SK-N-SH (cell line): ENCODE measurements at regions not wholly inside any gene's neighbourhood (a gene's known extent, or its start where the extent isn't known, plus 50 kb on each side); places are given as distances from the start of the nearest gene placed in this dataset.

Experiments
- CTCF ChIA-PET: fragments of 300-600, 350-600 bp; formaldehyde crosslinking; extraction: SDS; loops from one replicate; lab custom pipeline; 2021; lab: Yijun Ruan, JAX
- POLR2A ChIA-PET: fragments of 350-600 bp; sonication (Branson Sonifier 250); formaldehyde crosslinking; extraction: SDS; loops from one replicate; lab custom pipeline; 2020; ENCODE audit warnings: antibody characterized with exemption, inconsistent platforms; lab: Yijun Ruan, JAX
- DNase-seq: peaks from one replicate; pipeline ENCODE4 v3.0.0; 2012
- H2AFZ ChIP-seq: fragments of 200-600 bp; sonication (generic); 2 replicates; pipeline ENCODE4 v1.8.1; 2016; ENCODE audit warnings: antibody characterized with exemption, mild to moderate bottlenecking, low read depth
- H3F3A ChIP-seq: fragments of 200-600 bp; sonication (generic); replicated peaks from 2 replicates; pipeline ENCODE3; 2016; ENCODE audit warnings: antibody characterized with exemption, mild to moderate bottlenecking; ENCODE audit not compliant: insufficient read depth
- H3K27ac ChIP-seq, 2 experiments: fragments of 200-500 bp in 1 of 2; fragments of 200-600 bp in 1 of 2; sonication (Bioruptor generic) in 1 of 2; sonication (generic), shearing (Covaris generic) in 1 of 2; 2 replicates each; pipeline versions ENCODE4 v1.5.1 to v1.6.1; 2014 to 2016; ENCODE audit warnings: low read depth in 2 of 2, inconsistent platforms in 1 of 2, low read length in 1 of 2, mild to moderate bottlenecking in 1 of 2, mixed read lengths in 1 of 2
- H3K27me3 ChIP-seq: fragments of 200-600 bp; sonication (generic), shearing (Covaris generic); 2 replicates; pipeline ENCODE4 v1.6.1; 2016; ENCODE audit warnings: mixed run types; ENCODE audit not compliant: insufficient read depth
- H3K36me3 ChIP-seq, 2 experiments: fragments of 200-500 bp in 1 of 2; fragments of 200-600 bp in 1 of 2; sonication (Bioruptor generic) in 1 of 2; sonication (generic) in 1 of 2; replicated peaks in 1 of 2; 2 replicates each; pipeline versions ENCODE3 to v1.5.1; 2014 to 2016; ENCODE audit warnings: low read length in 1 of 2, mild to moderate bottlenecking in 1 of 2; ENCODE audit not compliant: insufficient read depth in 2 of 2, control insufficient read depth in 1 of 2
- H3K4me1 ChIP-seq, 2 experiments: fragments of 200-500 bp in 1 of 2; fragments of 200-600 bp in 1 of 2; sonication (Bioruptor generic) in 1 of 2; sonication (generic), shearing (Covaris generic) in 1 of 2; 2 replicates each; pipeline versions ENCODE4 v1.5.1 to v1.6.1; 2014 to 2016; ENCODE audit warnings: low read depth in 1 of 2, low read length in 1 of 2, mixed run types in 1 of 2; ENCODE audit not compliant: insufficient read depth in 2 of 2, control insufficient read depth in 1 of 2
- H3K4me2 ChIP-seq: fragments of 200-600 bp; sonication (generic), shearing (Covaris generic); 2 replicates; pipeline ENCODE4 v1.6.1; 2017; ENCODE audit warnings: mixed run types
- H3K4me3 ChIP-seq, 2 experiments: fragments of 200-500 bp in 1 of 2; fragments of 200-600 bp in 1 of 2; sonication (Bioruptor generic) in 1 of 2; sonication (generic), shearing (Covaris generic) in 1 of 2; 2 replicates each; pipeline versions ENCODE4 v1.5.1 to v1.8.1; 2014 to 2016; ENCODE audit warnings: low read depth in 2 of 2, inconsistent platforms in 1 of 2, low read length in 1 of 2, mild to moderate bottlenecking in 1 of 2, mixed read lengths in 1 of 2, moderate library complexity in 1 of 2
- H3K79me2 ChIP-seq: fragments of 200-600 bp; sonication (generic); 2 replicates; pipeline ENCODE4 v1.8.1; 2017; ENCODE audit warnings: mild to moderate bottlenecking; ENCODE audit not compliant: insufficient read depth
- H3K9ac ChIP-seq: fragments of 200-600 bp; sonication (generic); 2 replicates; pipeline ENCODE4 v1.6.1; 2017; ENCODE audit warnings: mixed run types
- H3K9me2 ChIP-seq: fragments of 200-600 bp; sonication (generic); 2 replicates; pipeline ENCODE4 v1.6.1; 2017; ENCODE audit warnings: mixed run types
- H3K9me3 ChIP-seq: fragments of 200-600 bp; sonication (generic); 2 replicates; pipeline ENCODE4 v1.6.1; 2017; ENCODE audit warnings: mixed run types, mild to moderate bottlenecking, moderate library complexity
- H4K20me1 ChIP-seq: fragments of 200-600 bp; sonication (generic); 2 replicates; pipeline ENCODE4 v1.6.1; 2017; ENCODE audit warnings: mild to moderate bottlenecking, mixed run types; ENCODE audit not compliant: insufficient read depth
- FOXJ3 ChIP-seq: sonication (generic); formaldehyde crosslinking; IDR thresholded peaks from 2 replicates; pipeline ENCODE4 v1.5.1; 2020; ENCODE audit warnings: mild to moderate bottlenecking, missing genetic modification reagents
- GATA2 ChIP-seq: sonication (generic); formaldehyde crosslinking; IDR thresholded peaks from 2 replicates; pipeline ENCODE4 v1.5.0; 2020; ENCODE audit warnings: mild to moderate bottlenecking, missing genetic modification reagents
- JUND ChIP-seq: IDR thresholded peaks from 2 replicates; pipeline ENCODE4 v1.4.0; 2012
- MEF2A ChIP-seq: IDR thresholded peaks from 2 replicates; pipeline ENCODE4 v1.4.0; 2012; ENCODE audit warnings: low read depth, borderline replicate concordance
- NRF1 ChIP-seq: IDR thresholded peaks from 2 replicates; pipeline ENCODE4 v1.6.1; 2012; ENCODE audit warnings: low read depth, mild to moderate bottlenecking, low read length
- POLR2AphosphoS5 ChIP-seq: IDR thresholded peaks from 2 replicates; pipeline ENCODE4 v1.6.1; 2012; ENCODE audit warnings: low read depth, low read length
- RCOR1 ChIP-seq: fragments of 150-350 bp; IDR thresholded peaks from 2 replicates; pipeline ENCODE4 v1.6.1; 2017; ENCODE audit warnings: antibody characterized with exemption, low read length
- RFX5 ChIP-seq: IDR thresholded peaks from 2 replicates; pipeline ENCODE4 v1.6.1; 2012; ENCODE audit warnings: mild to moderate bottlenecking, improper control_type of control experiment, low read length
- RXRA ChIP-seq: IDR thresholded peaks from 2 replicates; pipeline ENCODE4 v1.4.0; 2012; ENCODE audit warnings: low read depth, mild to moderate bottlenecking, borderline replicate concordance
- SIN3A ChIP-seq: IDR thresholded peaks from 2 replicates; pipeline ENCODE4 v1.6.1; 2012; ENCODE audit warnings: low read depth, mild to moderate bottlenecking, low read length, moderate library complexity, borderline replicate concordance
- TAF1 ChIP-seq: IDR thresholded peaks from 2 replicates; pipeline ENCODE4 v1.6.1; 2012; ENCODE audit warnings: low read depth, mild to moderate bottlenecking, low read length, moderate library complexity, borderline replicate concordance
- TCF12 ChIP-seq: IDR thresholded peaks from 2 replicates; pipeline ENCODE4 v1.4.0; 2012
- TEAD4 ChIP-seq: IDR thresholded peaks from 2 replicates; pipeline ENCODE4 v1.4.0; 2012; ENCODE audit warnings: mild to moderate bottlenecking, borderline replicate concordance; ENCODE audit not compliant: insufficient read depth
- YY1 ChIP-seq: IDR thresholded peaks from 2 replicates; pipeline ENCODE4 v1.4.0; 2012; ENCODE audit warnings: low read depth, mild to moderate bottlenecking
- WGBS: methylation state at CpG from one replicate; pipeline ENCODE4 v1.1.6; 2017; ENCODE audit warnings: low lambda C conversion rate; 5-methylcytosine and 5-hydroxymethylcytosine counted together
- TF ChIP-seq, protein P1 (sequence below): fragments of 150-350 bp; IDR thresholded peaks from 2 replicates; pipeline ENCODE4 v1.6.1; 2017; ENCODE audit warnings: antibody characterized with exemption, low read length, low read depth, borderline replicate concordance
- TF ChIP-seq, protein P2 (sequence below): fragments of 150-350 bp; IDR thresholded peaks from 2 replicates; pipeline ENCODE4 v1.6.1; 2016; ENCODE audit warnings: mild to moderate bottlenecking, low read depth, low read length
- TF ChIP-seq, protein P3 (sequence below): IDR thresholded peaks from 2 replicates; pipeline ENCODE4 v1.4.0; 2012; ENCODE audit warnings: low read depth, borderline replicate concordance
- TF ChIP-seq, protein P4 (sequence below): IDR thresholded peaks from 2 replicates; pipeline ENCODE4 v1.4.0; 2012; ENCODE audit warnings: low read depth
- TF ChIP-seq, protein P5 (sequence below): fragments of 200-600 bp; sonication (generic); IDR thresholded peaks from 2 replicates; pipeline ENCODE4 v1.6.1; 2017; ENCODE audit warnings: antibody characterized with exemption, mild to moderate bottlenecking, moderate library complexity

DNA sequence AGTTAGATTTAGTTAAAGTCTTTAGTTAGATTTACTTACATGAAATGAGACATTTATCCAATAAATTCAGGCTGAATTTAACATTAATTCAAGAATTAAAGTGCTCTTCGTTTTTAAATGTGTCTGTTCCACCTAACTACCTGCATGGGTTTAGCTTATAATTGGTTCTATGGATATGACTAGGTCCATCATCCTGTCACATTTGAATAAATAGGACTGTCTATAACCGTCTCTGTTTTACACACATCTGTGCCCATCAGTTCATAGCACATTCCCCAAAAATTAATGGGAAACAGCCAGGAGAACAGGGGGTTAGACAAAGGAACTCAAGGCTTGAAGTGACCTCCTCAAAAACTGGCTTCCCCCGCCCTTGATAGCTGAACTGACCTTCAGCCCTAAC is 219.6 kb downstream of the MRPL39 start:
- 71% methylated on average over 3 of the region's 3 CpGs for WGBS
- no peak for DNase-seq
- CTCF ChIA-PET, result no interaction called here
- Histone ChIP-seq H3K79me2 (no peaks in the 10 kb centered on the region), H3K9ac (no peak overlapping the region), H3F3A (no peaks in the 10 kb centered on the region), H3K27me3 (no peaks in the 10 kb centered on the region)
- TF ChIP-seq, protein P1, sequence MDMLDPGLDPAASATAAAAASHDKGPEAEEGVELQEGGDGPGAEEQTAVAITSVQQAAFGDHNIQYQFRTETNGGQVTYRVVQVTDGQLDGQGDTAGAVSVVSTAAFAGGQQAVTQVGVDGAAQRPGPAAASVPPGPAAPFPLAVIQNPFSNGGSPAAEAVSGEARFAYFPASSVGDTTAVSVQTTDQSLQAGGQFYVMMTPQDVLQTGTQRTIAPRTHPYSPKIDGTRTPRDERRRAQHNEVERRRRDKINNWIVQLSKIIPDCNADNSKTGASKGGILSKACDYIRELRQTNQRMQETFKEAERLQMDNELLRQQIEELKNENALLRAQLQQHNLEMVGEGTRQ, result no peak
- TF ChIP-seq YY1 (no peak), TEAD4 (no peak), RXRA (no peak), JUND (no peak), RFX5 (no peak), TAF1 (no peak), POLR2AphosphoS5 (no peak), SIN3A (no peak), MEF2A (no peak), TCF12 (no peak), RCOR1 (no peak), NRF1 (no peak), GATA2 (no peak), FOXJ3 (CRISPR knock-in tag) (no peak)
- TF ChIP-seq, protein P2, sequence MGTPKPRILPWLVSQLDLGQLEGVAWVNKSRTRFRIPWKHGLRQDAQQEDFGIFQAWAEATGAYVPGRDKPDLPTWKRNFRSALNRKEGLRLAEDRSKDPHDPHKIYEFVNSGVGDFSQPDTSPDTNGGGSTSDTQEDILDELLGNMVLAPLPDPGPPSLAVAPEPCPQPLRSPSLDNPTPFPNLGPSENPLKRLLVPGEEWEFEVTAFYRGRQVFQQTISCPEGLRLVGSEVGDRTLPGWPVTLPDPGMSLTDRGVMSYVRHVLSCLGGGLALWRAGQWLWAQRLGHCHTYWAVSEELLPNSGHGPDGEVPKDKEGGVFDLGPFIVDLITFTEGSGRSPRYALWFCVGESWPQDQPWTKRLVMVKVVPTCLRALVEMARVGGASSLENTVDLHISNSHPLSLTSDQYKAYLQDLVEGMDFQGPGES, result no peak
- TF ChIP-seq, protein P3, sequence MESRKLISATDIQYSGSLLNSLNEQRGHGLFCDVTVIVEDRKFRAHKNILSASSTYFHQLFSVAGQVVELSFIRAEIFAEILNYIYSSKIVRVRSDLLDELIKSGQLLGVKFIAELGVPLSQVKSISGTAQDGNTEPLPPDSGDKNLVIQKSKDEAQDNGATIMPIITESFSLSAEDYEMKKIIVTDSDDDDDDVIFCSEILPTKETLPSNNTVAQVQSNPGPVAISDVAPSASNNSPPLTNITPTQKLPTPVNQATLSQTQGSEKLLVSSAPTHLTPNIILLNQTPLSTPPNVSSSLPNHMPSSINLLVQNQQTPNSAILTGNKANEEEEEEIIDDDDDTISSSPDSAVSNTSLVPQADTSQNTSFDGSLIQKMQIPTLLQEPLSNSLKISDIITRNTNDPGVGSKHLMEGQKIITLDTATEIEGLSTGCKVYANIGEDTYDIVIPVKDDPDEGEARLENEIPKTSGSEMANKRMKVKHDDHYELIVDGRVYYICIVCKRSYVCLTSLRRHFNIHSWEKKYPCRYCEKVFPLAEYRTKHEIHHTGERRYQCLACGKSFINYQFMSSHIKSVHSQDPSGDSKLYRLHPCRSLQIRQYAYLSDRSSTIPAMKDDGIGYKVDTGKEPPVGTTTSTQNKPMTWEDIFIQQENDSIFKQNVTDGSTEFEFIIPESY, result no peak
- TF ChIP-seq, protein P4, sequence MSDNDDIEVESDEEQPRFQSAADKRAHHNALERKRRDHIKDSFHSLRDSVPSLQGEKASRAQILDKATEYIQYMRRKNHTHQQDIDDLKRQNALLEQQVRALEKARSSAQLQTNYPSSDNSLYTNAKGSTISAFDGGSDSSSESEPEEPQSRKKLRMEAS, result no peak
- TF ChIP-seq, protein P5, sequence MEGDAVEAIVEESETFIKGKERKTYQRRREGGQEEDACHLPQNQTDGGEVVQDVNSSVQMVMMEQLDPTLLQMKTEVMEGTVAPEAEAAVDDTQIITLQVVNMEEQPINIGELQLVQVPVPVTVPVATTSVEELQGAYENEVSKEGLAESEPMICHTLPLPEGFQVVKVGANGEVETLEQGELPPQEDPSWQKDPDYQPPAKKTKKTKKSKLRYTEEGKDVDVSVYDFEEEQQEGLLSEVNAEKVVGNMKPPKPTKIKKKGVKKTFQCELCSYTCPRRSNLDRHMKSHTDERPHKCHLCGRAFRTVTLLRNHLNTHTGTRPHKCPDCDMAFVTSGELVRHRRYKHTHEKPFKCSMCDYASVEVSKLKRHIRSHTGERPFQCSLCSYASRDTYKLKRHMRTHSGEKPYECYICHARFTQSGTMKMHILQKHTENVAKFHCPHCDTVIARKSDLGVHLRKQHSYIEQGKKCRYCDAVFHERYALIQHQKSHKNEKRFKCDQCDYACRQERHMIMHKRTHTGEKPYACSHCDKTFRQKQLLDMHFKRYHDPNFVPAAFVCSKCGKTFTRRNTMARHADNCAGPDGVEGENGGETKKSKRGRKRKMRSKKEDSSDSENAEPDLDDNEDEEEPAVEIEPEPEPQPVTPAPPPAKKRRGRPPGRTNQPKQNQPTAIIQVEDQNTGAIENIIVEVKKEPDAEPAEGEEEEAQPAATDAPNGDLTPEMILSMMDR, result no peak
- TF ChIP-seq, all 33 proteins: peak for 0
- Histone ChIP-seq H3K36me3 (peaks cover 0 to 7% of the 10 kb centered on the region in 2 experiments), H3K9me3 (no peaks in the 10 kb centered on the region), H4K20me1 (no peaks in the 10 kb centered on the region), H3K4me3 (no peak overlapping the region), H2AFZ (no peak overlapping the region), H3K4me1 (peaks cover 0 to 6% of the 10 kb centered on the region in 2 experiments; a peak in 3 of 4 replicates), H3K4me2 (no peak overlapping the region), H3K27ac (no peak overlapping the region), H3K9me2 (no peaks in the 10 kb centered on the region)
- POLR2A ChIA-PET, result no interaction called here
